H1 (cell line): ENCODE measurements at regions not wholly inside any gene's neighbourhood (a gene's known extent, or its start where the extent isn't known, plus 50 kb on each side); places are given as distances from the start of the nearest gene placed in this dataset.
A peak's percentile ranks its signal among the peaks of the same experiment; 100 is the strongest.

Source experiments
- CTCF ChIA-PET: fragments of 300-600 bp; sonication (Branson Sonifier 250); formaldehyde crosslinking; loops from one replicate; lab custom pipeline; 2021; ENCODE audit not compliant: partially characterized antibody; lab: Charles Lee
- POLR2A ChIA-PET: fragments of 300-600 bp; sonication (Branson Sonifier 250); formaldehyde crosslinking; loops from one replicate; lab custom pipeline; 2021; ENCODE audit warnings: inconsistent platforms; ENCODE audit not compliant: partially characterized antibody; lab: Charles Lee
- DNase-seq, 2 experiments: peaks; one replicate each; pipeline versions ENCODE4 v3.0.0 to v3.0.0-alpha.2; 2010 to 2022; ENCODE audit warnings: low spot score in 2 of 2, low read depth in 1 of 2, mixed read lengths in 1 of 2
- FAIRE-seq: peaks from 2 replicates; lab custom pipeline; 2011; peaks lifted over from hg19 to GRCh38; lab: Jason Lieb, UNC
- H2AFZ ChIP-seq: 2 replicates; pipeline ENCODE4 v1.8.1; 2012; ENCODE audit warnings: low read length, inconsistent platforms
- H2AK5ac ChIP-seq: 2 replicates; pipeline ENCODE4 v1.6.1; 2013; ENCODE audit warnings: low read depth, low read length
- H2BK120ac ChIP-seq: replicated peaks from 2 replicates; pipeline ENCODE3; 2013; ENCODE audit warnings: low read depth, low read length, inconsistent platforms
- H2BK12ac ChIP-seq: 2 replicates; pipeline ENCODE4 v1.6.1; 2013; ENCODE audit warnings: low read depth, low read length
- H2BK15ac ChIP-seq: 2 replicates; pipeline ENCODE4 v1.6.1; 2013; ENCODE audit warnings: low read length
- H2BK20ac ChIP-seq: 2 replicates; pipeline ENCODE4 v1.6.1; 2013; ENCODE audit warnings: low read length
- H2BK5ac ChIP-seq: 2 replicates; pipeline ENCODE4 v1.6.1; 2013; ENCODE audit warnings: low read depth, low read length
- H3K14ac ChIP-seq: 2 replicates; pipeline ENCODE4 v1.6.1; 2013; ENCODE audit warnings: inconsistent platforms; ENCODE audit not compliant: insufficient read length
- H3K18ac ChIP-seq: 2 replicates; pipeline ENCODE4 v1.6.1; 2013; ENCODE audit warnings: low read length; ENCODE audit errors: extremely low read depth
- H3K23ac ChIP-seq: 2 replicates; pipeline ENCODE4 v1.6.1; 2013; ENCODE audit warnings: inconsistent platforms; ENCODE audit not compliant: insufficient read length
- H3K23me2 ChIP-seq: 2 replicates; pipeline ENCODE4 v1.6.1; 2013; ENCODE audit warnings: low read depth, low read length
- H3K27ac ChIP-seq: 2 replicates; pipeline ENCODE4 v1.6.1; 2011; ENCODE audit warnings: low read depth, low read length, inconsistent platforms
- H3K27me3 ChIP-seq, 4 experiments: replicated peaks in 1 of 4; 1 replicate in 1 of 4; 2 replicates in 3 of 4; pipeline versions ENCODE4 v1.6.1 to v1.8.1; 2011 to 2013; ENCODE audit warnings: low read length in 3 of 4, mild to moderate bottlenecking in 3 of 4, inconsistent platforms in 2 of 4, mixed read lengths in 2 of 4, moderate library complexity in 1 of 4; ENCODE audit not compliant: control insufficient read depth in 3 of 4, insufficient read depth in 3 of 4; ENCODE audit errors: extremely low read depth in 1 of 4
- H3K36me3 ChIP-seq, 4 experiments: 2 replicates each; pipeline versions ENCODE4 v1.6.1 to v1.8.1; 2011 to 2013; ENCODE audit warnings: mild to moderate bottlenecking in 4 of 4, low read length in 3 of 4, moderate library complexity in 2 of 4, control low read depth in 1 of 4, inconsistent platforms in 1 of 4; ENCODE audit not compliant: insufficient read depth in 4 of 4, control insufficient read depth in 2 of 4
- H3K4ac ChIP-seq: replicated peaks from 2 replicates; pipeline ENCODE3; 2013; ENCODE audit warnings: low read length, low read depth, mixed read lengths, inconsistent platforms; ENCODE audit not compliant: insufficient read length
- H3K4me1 ChIP-seq, 4 experiments: replicated peaks in 1 of 4; 1 replicate in 1 of 4; 2 replicates in 3 of 4; pipeline versions ENCODE4 v1.6.1 to v1.8.1; 2011 to 2013; ENCODE audit warnings: low read length in 3 of 4, inconsistent platforms in 2 of 4, mixed read lengths in 1 of 4; ENCODE audit not compliant: insufficient read depth in 4 of 4, control insufficient read depth in 3 of 4
- H3K4me2 ChIP-seq, 2 experiments: 2 replicates each; pipeline versions ENCODE4 v1.6.1 to v1.8.1; 2011 to 2013; ENCODE audit warnings: low read depth in 2 of 2, low read length in 2 of 2, control low read depth in 1 of 2, inconsistent platforms in 1 of 2, mild to moderate bottlenecking in 1 of 2; ENCODE audit not compliant: insufficient read depth in 1 of 2
- H3K4me3 ChIP-seq, 4 experiments: fragments of 200-600, 300-600 bp in 1 of 4; sonication (generic), shearing (Covaris generic), sonication (Bioruptor Twin) in 1 of 4; 2 replicates each; pipeline versions ENCODE4 v1.5.1 to v1.8.1; 2011 to 2016; ENCODE audit warnings: low read length in 4 of 4, low read depth in 3 of 4, control low read depth in 2 of 4, inconsistent platforms in 2 of 4, mild to moderate bottlenecking in 2 of 4, mixed read lengths in 1 of 4, moderate library complexity in 1 of 4; ENCODE audit not compliant: insufficient read depth in 2 of 4; ENCODE audit errors: extremely low read depth in 1 of 4
- H3K56ac ChIP-seq: replicated peaks from 2 replicates; pipeline ENCODE3; 2013; ENCODE audit warnings: low read depth, mild to moderate bottlenecking, mixed read lengths, low read length, inconsistent platforms; ENCODE audit not compliant: insufficient read length
- H3K79me1 ChIP-seq: 2 replicates; pipeline ENCODE4 v1.6.1; 2013; ENCODE audit warnings: low read depth, low read length, control low read depth
- H3K79me2 ChIP-seq, 2 experiments: 2 replicates each; pipeline versions ENCODE4 v1.6.1 to v1.8.1; 2012 to 2013; ENCODE audit warnings: low read length in 2 of 2, mild to moderate bottlenecking in 2 of 2, inconsistent platforms in 1 of 2; ENCODE audit not compliant: insufficient read depth in 2 of 2, control insufficient read depth in 1 of 2
- H3K9ac ChIP-seq, 4 experiments: replicated peaks in 1 of 4; 1 replicate in 1 of 4; 2 replicates in 3 of 4; pipeline versions ENCODE4 v1.6.1 to v1.8.1; 2011 to 2013; ENCODE audit warnings: low read depth in 3 of 4, low read length in 3 of 4, control low read depth in 2 of 4, mild to moderate bottlenecking in 2 of 4, moderate library complexity in 2 of 4, inconsistent platforms in 1 of 4; ENCODE audit errors: extremely low read depth in 1 of 4
- H3K9me3 ChIP-seq, 2 experiments: 2 replicates each; pipeline versions ENCODE4 v1.6.1 to v1.8.1; 2012 to 2013; ENCODE audit warnings: mild to moderate bottlenecking in 2 of 2, moderate library complexity in 2 of 2, control low read depth in 1 of 2, inconsistent platforms in 1 of 2, low read depth in 1 of 2, low read length in 1 of 2, mixed read lengths in 1 of 2; ENCODE audit not compliant: insufficient read depth in 2 of 2
- H4K20me1 ChIP-seq, 2 experiments: replicated peaks in 1 of 2; 2 replicates each; pipeline versions ENCODE3 to v1.8.1; 2011 to 2013; ENCODE audit warnings: inconsistent platforms in 2 of 2, low read length in 2 of 2, mild to moderate bottlenecking in 1 of 2; ENCODE audit not compliant: insufficient read depth in 2 of 2, control insufficient read depth in 1 of 2
- H4K5ac ChIP-seq: 2 replicates; pipeline ENCODE4 v1.6.1; 2013; ENCODE audit warnings: low read length, low read depth, mixed read lengths, inconsistent platforms; ENCODE audit not compliant: insufficient read length
- H4K8ac ChIP-seq: 2 replicates; pipeline ENCODE4 v1.8.0; 2013; ENCODE audit warnings: mild to moderate bottlenecking, moderate library complexity, low read length, inconsistent platforms; ENCODE audit not compliant: insufficient read depth; ENCODE audit errors: extremely low read depth
- H4K91ac ChIP-seq: replicated peaks from 2 replicates; pipeline ENCODE3; 2013; ENCODE audit warnings: low read length, mixed read lengths, inconsistent platforms; ENCODE audit not compliant: insufficient read length
- BCL11A ChIP-seq, 2 experiments: IDR thresholded peaks; one replicate each; pipeline ENCODE4 v1.6.1; 2011; ENCODE audit warnings: low read depth in 2 of 2, low read length in 2 of 2, mild to moderate bottlenecking in 2 of 2
- EGR1 ChIP-seq: IDR thresholded peaks from 2 replicates; pipeline ENCODE4 v1.6.1; 2011; ENCODE audit warnings: low read depth, low read length, borderline replicate concordance
- GABPA ChIP-seq: IDR thresholded peaks from 2 replicates; pipeline ENCODE4 v1.6.1; 2011; ENCODE audit warnings: mild to moderate bottlenecking, low read length, moderate library complexity, borderline replicate concordance; ENCODE audit not compliant: insufficient read depth
- MAFK ChIP-seq: IDR thresholded peaks from 2 replicates; pipeline ENCODE4 v1.6.1; 2012; ENCODE audit warnings: low read depth, mild to moderate bottlenecking, improper control_type of control experiment, low read length
- PHF8 ChIP-seq: fragments of 200-600 bp; sonication (generic); conservative IDR thresholded peaks from 2 replicates; pipeline ENCODE4 v1.7.1; 2012; ENCODE audit warnings: low read depth, mild to moderate bottlenecking, inconsistent platforms, low read length, moderate library complexity
- POLR2AphosphoS5 ChIP-seq: IDR thresholded peaks from 2 replicates; pipeline ENCODE4 v1.6.1; 2011; ENCODE audit warnings: low read depth, low read length
- SAP30 ChIP-seq: fragments of 300-600 bp; sonication (generic); IDR thresholded peaks from 2 replicates; pipeline ENCODE4 v1.7.1; 2012; ENCODE audit warnings: low read length, moderate library complexity, mild to moderate bottlenecking, inconsistent platforms; ENCODE audit not compliant: insufficient read depth, insufficient replicate concordance
- SP2 ChIP-seq: IDR thresholded peaks from 2 replicates; pipeline ENCODE4 v1.6.1; 2012; ENCODE audit warnings: mild to moderate bottlenecking, low read length, inconsistent platforms
- SP4 ChIP-seq: IDR thresholded peaks from 2 replicates; pipeline ENCODE4 v1.6.1; 2012; ENCODE audit warnings: low read length, inconsistent platforms
- TAF7 ChIP-seq: optimal IDR thresholded peaks from 2 replicates; pipeline ENCODE3; 2011; ENCODE audit warnings: low read depth, mild to moderate bottlenecking, inconsistent platforms, low read length, moderate library complexity, borderline replicate concordance
- TEAD4 ChIP-seq: IDR thresholded peaks from 2 replicates; pipeline ENCODE4 v1.6.1; 2012; ENCODE audit warnings: low read depth, low read length, inconsistent platforms, mixed read lengths
- YY1 ChIP-seq: IDR thresholded peaks from 2 replicates; pipeline ENCODE4 v1.6.1; 2011; ENCODE audit warnings: low read depth, mild to moderate bottlenecking, low read length
- WGBS, 2 experiments: shearing (Covaris generic) in 1 of 2; methylation state at CpG; one replicate each; pipeline versions ENCODE4 v1.1.6 to v1.1.7; 2013 to 2015; ENCODE audit warnings: low lambda C conversion rate in 2 of 2, mixed read lengths in 2 of 2, inconsistent platforms in 1 of 2, low coverage in 1 of 2, missing lambda C conversion rate in 1 of 2; ENCODE audit not compliant: insufficient replicate concordance in 2 of 2, insufficient coverage in 1 of 2, insufficient read length in 1 of 2; ENCODE audit errors: extremely low coverage in 1 of 2, missing lambda C conversion rate in 1 of 2; 5-methylcytosine and 5-hydroxymethylcytosine counted together
- TF ChIP-seq, protein P1 (sequence below), 3 experiments: IDR thresholded peaks; 1 replicate in 2 of 3; 2 replicates in 1 of 3; pipeline versions ENCODE4 v1.5.1 to v1.6.1; 2011; ENCODE audit warnings: low read length in 3 of 3, mild to moderate bottlenecking in 3 of 3, inconsistent platforms in 2 of 3, low read depth in 1 of 3, moderate library complexity in 1 of 3; ENCODE audit not compliant: insufficient read depth in 1 of 3; ENCODE audit errors: control extremely low read depth in 1 of 3

DNA sequence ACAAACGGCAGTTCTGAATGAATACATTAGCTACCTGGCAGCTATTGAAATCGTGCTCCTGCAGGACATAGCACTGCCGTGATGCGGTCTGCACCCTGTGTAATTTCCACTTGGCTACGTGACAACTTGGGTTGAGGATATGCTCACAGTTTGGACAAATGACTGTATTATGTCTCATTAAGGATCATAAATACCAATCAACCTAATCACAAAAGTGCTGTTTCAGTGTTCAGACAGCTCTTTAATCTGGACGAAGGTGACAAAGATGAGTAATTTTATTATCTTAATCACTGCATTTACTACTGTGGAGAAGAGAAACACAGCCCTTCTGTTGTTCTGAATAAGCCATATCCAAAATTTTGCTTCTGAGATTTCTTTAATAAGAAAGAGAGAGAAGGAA is 210.8 kb upstream of the PFKP start:
- Histone ChIP-seq H3K4me1 (no peaks in the 10 kb centered on the region), H3K4ac (no peak overlapping the region), H3K23me2 (no peaks in the 10 kb centered on the region), H2BK120ac (no peak overlapping the region), H3K9ac (no peak overlapping the region), H3K56ac (no peak overlapping the region), H3K27ac (no peak overlapping the region), H3K23ac (no peak overlapping the region), H4K8ac (no peak overlapping the region), H3K4me3 (no peak overlapping the region), H2BK15ac (no peak overlapping the region), H2AK5ac (no peak overlapping the region), H3K14ac (peak overlapping the region; percentile 97), H3K4me2 (no peak overlapping the region), H2BK12ac (no peak overlapping the region), H3K18ac (no peak overlapping the region), H3K9me3 (peaks cover 5 to 7% of the 10 kb centered on the region in 2 experiments; a peak in 2 of 4 replicates), H3K27me3 (no peaks in the 10 kb centered on the region), H2BK5ac (no peak overlapping the region), H4K5ac (no peak overlapping the region), H2BK20ac (no peak overlapping the region), H3K79me1 (no peaks in the 10 kb centered on the region), H2AFZ (no peak overlapping the region), H3K36me3 (no peaks in the 10 kb centered on the region), H4K20me1 (no peaks in the 10 kb centered on the region), H4K91ac (no peak overlapping the region), H3K79me2 (no peaks in the 10 kb centered on the region)
- ChIA-PET POLR2A (no interaction called here), CTCF (no interaction called here)
- WGBS, 2 experiments = 76% methylated on average over 6 of the region's 6 CpGs; no CpG with 5 or more reads in 1 of the 2 experiments
- FAIRE-seq = no peak
- no peak for DNase-seq
- TF ChIP-seq MAFK = no peak
- TF ChIP-seq SP2 = no peak
- no peak for TF ChIP-seq POLR2AphosphoS5
- TF ChIP-seq TEAD4 = no peak
- TF ChIP-seq TAF7 = no peak
- no peak for TF ChIP-seq EGR1
- no peak for TF ChIP-seq SAP30
- no peak for TF ChIP-seq GABPA
- TF ChIP-seq YY1 = no peak
- TF ChIP-seq, protein P1, sequence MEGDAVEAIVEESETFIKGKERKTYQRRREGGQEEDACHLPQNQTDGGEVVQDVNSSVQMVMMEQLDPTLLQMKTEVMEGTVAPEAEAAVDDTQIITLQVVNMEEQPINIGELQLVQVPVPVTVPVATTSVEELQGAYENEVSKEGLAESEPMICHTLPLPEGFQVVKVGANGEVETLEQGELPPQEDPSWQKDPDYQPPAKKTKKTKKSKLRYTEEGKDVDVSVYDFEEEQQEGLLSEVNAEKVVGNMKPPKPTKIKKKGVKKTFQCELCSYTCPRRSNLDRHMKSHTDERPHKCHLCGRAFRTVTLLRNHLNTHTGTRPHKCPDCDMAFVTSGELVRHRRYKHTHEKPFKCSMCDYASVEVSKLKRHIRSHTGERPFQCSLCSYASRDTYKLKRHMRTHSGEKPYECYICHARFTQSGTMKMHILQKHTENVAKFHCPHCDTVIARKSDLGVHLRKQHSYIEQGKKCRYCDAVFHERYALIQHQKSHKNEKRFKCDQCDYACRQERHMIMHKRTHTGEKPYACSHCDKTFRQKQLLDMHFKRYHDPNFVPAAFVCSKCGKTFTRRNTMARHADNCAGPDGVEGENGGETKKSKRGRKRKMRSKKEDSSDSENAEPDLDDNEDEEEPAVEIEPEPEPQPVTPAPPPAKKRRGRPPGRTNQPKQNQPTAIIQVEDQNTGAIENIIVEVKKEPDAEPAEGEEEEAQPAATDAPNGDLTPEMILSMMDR (IDR thresholded peaks at IDR 0.05; ENCODE audit: control extremely low read depth in 1 of 3, insufficient read depth in 1 of 3, low read depth in 1 of 3, low read length in 3 of 3) = no peak
- TF ChIP-seq PHF8 = no peak
- TF ChIP-seq SP4 = no peak
- no peak for TF ChIP-seq BCL11A (IDR thresholded peaks at IDR 0.05; ENCODE audit: low read depth in 2 of 2, low read length in 2 of 2)
